Activated CD8-positive, alpha-beta memory T cell treated with anti-CD3 and anti-CD28 coated beads for 4 hours (primary cell): ENCODE measurements at regions not wholly inside any gene's neighbourhood (a gene's known extent, or its start where the extent isn't known, plus 50 kb on each side); places are given as distances from the start of the nearest gene placed in this dataset.
"Not testable (repeated sequence)": the region's sequence is repeated elsewhere in the genome, so short reads cannot be mapped to it uniquely, and the experiment has no call there.

ENCODE experiments used
- DNase-seq, 2 donors: peaks; one replicate each; pipeline ENCODE4 v3.0.0-alpha.2; 2020; ENCODE audit warnings: low read depth in 2 of 2

GRCh38 chr19:28569132-28570131 is 643.5 kb downstream of the UQCRFS1 start:
- no peak for DNase-seq

- no peak for DNase-seq
These were observed 645.1 kb downstream of the UQCRFS1 start for GRCh38 chr19:28567834-28568233.

- no peak for DNase-seq
These were observed 648.7 kb downstream of the UQCRFS1 start for GRCh38 chr19:28563964-28564921.

- DNase-seq: no peak
These were observed 652.2 kb downstream of the UQCRFS1 start for GRCh38 chr19:28560786-28561185.

- no peak for DNase-seq
These were observed 654.2 kb downstream of the UQCRFS1 start for GRCh38 chr19:28558783-28559182.

- no peak for DNase-seq
These were observed 656.6 kb downstream of the UQCRFS1 start for GRCh38 chr19:28556371-28556770.

GRCh38 chr19:28555317-28555716 is 657.6 kb downstream of the UQCRFS1 start:
- no peak for DNase-seq

- no peak for DNase-seq
These were observed 658.4 kb downstream of the UQCRFS1 start for GRCh38 chr19:28554321-28555091.

- DNase-seq: no peak
These were observed 659.2 kb downstream of the UQCRFS1 start for GRCh38 chr19:28553764-28554163.

GRCh38 chr19:28553005-28553404 is 659.9 kb downstream of the UQCRFS1 start:
- DNase-seq: no peak

- no peak for DNase-seq
These were observed 663.2 kb downstream of the UQCRFS1 start for GRCh38 chr19:28549680-28550277.

GRCh38 chr19:28546148-28546685 is 666.7 kb downstream of the UQCRFS1 start:
- DNase-seq: no peak

GRCh38 chr19:28545397-28545796 is 667.6 kb downstream of the UQCRFS1 start:
- DNase-seq: not testable (repeated sequence)

GRCh38 chr19:28544451-28545261 is 668.3 kb downstream of the UQCRFS1 start:
- DNase-seq: no peak

- DNase-seq: no peak
These were observed 669.6 kb downstream of the UQCRFS1 start for GRCh38 chr19:28543244-28543776.

- DNase-seq: no peak
These were observed 670.3 kb downstream of the UQCRFS1 start for GRCh38 chr19:28542394-28543243.

GRCh38 chr19:28541602-28542393 is 671.2 kb downstream of the UQCRFS1 start:
- DNase-seq: no peak

- DNase-seq: no peak
These were observed 671.9 kb downstream of the UQCRFS1 start for GRCh38 chr19:28541029-28541428.
